ENCODE measurements at regions not wholly inside any gene's neighbourhood (a gene's known extent, or its start where the extent isn't known, plus 50 kb on each side); places are given as distances from the start of the nearest gene placed in this dataset.

GRCh38 chr13:58083064-58083463 is 451.5 kb downstream of the PCDH17 start:
- no peak for ATAC-seq
- TF ChIP-seq PPARA (CRISPR knock-in tag; IDR thresholded peaks at IDR 0.05; ENCODE audit: borderline replicate concordance) (no peak), TCF4 (CRISPR knock-in tag; IDR thresholded peaks at IDR 0.05; ENCODE audit: borderline replicate concordance) (no peak), ZFP3 (CRISPR knock-in tag; IDR thresholded peaks at IDR 0.05) (no peak), CREB5 (CRISPR knock-in tag; IDR thresholded peaks at IDR 0.05; ENCODE audit: low read depth) (no peak), GLIS3 (CRISPR knock-in tag; IDR thresholded peaks at IDR 0.05) (no peak), SNAI2 (CRISPR knock-in tag; IDR thresholded peaks at IDR 0.05) (no peak), BACH2 (CRISPR knock-in tag; IDR thresholded peaks at IDR 0.05; ENCODE audit: borderline replicate concordance) (no peak), RARB (CRISPR knock-in tag; IDR thresholded peaks at IDR 0.05) (no peak)

- TF ChIP-seq PPARA (CRISPR knock-in tag; IDR thresholded peaks at IDR 0.05; ENCODE audit: borderline replicate concordance): no peak
- TF ChIP-seq, protein P1, sequence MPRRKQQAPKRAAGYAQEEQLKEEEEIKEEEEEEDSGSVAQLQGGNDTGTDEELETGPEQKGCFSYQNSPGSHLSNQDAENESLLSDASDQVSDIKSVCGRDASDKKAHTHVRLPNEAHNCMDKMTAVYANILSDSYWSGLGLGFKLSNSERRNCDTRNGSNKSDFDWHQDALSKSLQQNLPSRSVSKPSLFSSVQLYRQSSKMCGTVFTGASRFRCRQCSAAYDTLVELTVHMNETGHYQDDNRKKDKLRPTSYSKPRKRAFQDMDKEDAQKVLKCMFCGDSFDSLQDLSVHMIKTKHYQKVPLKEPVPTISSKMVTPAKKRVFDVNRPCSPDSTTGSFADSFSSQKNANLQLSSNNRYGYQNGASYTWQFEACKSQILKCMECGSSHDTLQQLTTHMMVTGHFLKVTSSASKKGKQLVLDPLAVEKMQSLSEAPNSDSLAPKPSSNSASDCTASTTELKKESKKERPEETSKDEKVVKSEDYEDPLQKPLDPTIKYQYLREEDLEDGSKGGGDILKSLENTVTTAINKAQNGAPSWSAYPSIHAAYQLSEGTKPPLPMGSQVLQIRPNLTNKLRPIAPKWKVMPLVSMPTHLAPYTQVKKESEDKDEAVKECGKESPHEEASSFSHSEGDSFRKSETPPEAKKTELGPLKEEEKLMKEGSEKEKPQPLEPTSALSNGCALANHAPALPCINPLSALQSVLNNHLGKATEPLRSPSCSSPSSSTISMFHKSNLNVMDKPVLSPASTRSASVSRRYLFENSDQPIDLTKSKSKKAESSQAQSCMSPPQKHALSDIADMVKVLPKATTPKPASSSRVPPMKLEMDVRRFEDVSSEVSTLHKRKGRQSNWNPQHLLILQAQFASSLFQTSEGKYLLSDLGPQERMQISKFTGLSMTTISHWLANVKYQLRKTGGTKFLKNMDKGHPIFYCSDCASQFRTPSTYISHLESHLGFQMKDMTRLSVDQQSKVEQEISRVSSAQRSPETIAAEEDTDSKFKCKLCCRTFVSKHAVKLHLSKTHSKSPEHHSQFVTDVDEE (CRISPR knock-in tag; IDR thresholded peaks at IDR 0.05): no peak
- TF ChIP-seq ARNTL (CRISPR knock-in tag; IDR thresholded peaks at IDR 0.05; ENCODE audit: borderline replicate concordance, low read depth): no peak
- no peak for TF ChIP-seq ISL1 (CRISPR knock-in tag; IDR thresholded peaks at IDR 0.05)
- no peak for TF ChIP-seq ZNF565 (CRISPR knock-in tag; conservative IDR thresholded peaks at IDR 0.05; ENCODE audit: low read depth)
- no peak for TF ChIP-seq ESRRG (CRISPR knock-in tag; IDR thresholded peaks at IDR 0.05)
- TF ChIP-seq, protein P2, sequence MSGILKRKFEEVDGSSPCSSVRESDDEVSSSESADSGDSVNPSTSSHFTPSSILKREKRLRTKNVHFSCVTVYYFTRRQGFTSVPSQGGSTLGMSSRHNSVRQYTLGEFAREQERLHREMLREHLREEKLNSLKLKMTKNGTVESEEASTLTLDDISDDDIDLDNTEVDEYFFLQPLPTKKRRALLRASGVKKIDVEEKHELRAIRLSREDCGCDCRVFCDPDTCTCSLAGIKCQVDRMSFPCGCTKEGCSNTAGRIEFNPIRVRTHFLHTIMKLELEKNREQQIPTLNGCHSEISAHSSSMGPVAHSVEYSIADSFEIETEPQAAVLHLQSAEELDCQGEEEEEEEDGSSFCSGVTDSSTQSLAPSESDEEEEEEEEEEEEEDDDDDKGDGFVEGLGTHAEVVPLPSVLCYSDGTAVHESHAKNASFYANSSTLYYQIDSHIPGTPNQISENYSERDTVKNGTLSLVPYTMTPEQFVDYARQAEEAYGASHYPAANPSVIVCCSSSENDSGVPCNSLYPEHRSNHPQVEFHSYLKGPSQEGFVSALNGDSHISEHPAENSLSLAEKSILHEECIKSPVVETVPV (CRISPR knock-in tag; IDR thresholded peaks at IDR 0.05): no peak
- TF ChIP-seq CREB5 (CRISPR knock-in tag; IDR thresholded peaks at IDR 0.05; ENCODE audit: low read depth): no peak
- TF ChIP-seq CSDC2 (CRISPR knock-in tag; IDR thresholded peaks at IDR 0.05): no peak
- ATAC-seq: no peak
Measured at GRCh38 chr13:58085274-58085673, 453.7 kb downstream of the PCDH17 start.

DNA sequence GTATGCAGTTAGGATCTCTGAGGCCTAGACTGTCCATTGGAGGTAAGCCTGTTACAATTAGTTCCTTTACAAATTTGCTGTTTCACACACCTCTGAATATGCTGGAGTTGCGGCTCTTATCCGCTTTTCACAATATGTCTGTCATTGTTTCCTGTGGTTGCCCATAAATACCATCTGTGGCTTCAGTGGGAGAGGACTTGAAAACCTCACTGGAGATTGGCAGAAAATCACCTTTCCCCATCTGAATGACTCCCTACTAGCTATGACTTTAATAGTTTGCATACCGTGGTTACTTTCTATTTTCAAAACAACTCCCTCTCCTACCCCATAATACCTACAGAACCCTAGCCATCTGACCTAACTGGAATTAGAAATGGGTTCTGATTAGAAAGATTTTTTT is 454.3 kb downstream of the PCDH17 start:
- no peak for ATAC-seq
- TF ChIP-seq ZFP30 (CRISPR knock-in tag; IDR thresholded peaks at IDR 0.05): no peak
- no peak for TF ChIP-seq RARB (CRISPR knock-in tag; IDR thresholded peaks at IDR 0.05)
- no peak for TF ChIP-seq ZNF70 (CRISPR knock-in tag; IDR thresholded peaks at IDR 0.05)
- no peak for TF ChIP-seq ISL1 (CRISPR knock-in tag; IDR thresholded peaks at IDR 0.05)
- no peak for TF ChIP-seq TCF4 (CRISPR knock-in tag; IDR thresholded peaks at IDR 0.05; ENCODE audit: borderline replicate concordance)
- no peak for TF ChIP-seq SNAI2 (CRISPR knock-in tag; IDR thresholded peaks at IDR 0.05)
- no peak for TF ChIP-seq ZC3H10 (CRISPR knock-in tag; IDR thresholded peaks at IDR 0.05)
- TF ChIP-seq OSR1 (CRISPR knock-in tag; IDR thresholded peaks at IDR 0.05): no peak
- no peak for TF ChIP-seq POU6F1 (CRISPR knock-in tag; IDR thresholded peaks at IDR 0.05; ENCODE audit: borderline replicate concordance, low read depth)
- no peak for TF ChIP-seq ARNTL (CRISPR knock-in tag; IDR thresholded peaks at IDR 0.05; ENCODE audit: borderline replicate concordance, low read depth)
- no peak for TF ChIP-seq ZNF565 (CRISPR knock-in tag; conservative IDR thresholded peaks at IDR 0.05; ENCODE audit: low read depth)
- TF ChIP-seq BACH2 (CRISPR knock-in tag; IDR thresholded peaks at IDR 0.05; ENCODE audit: borderline replicate concordance): no peak
- TF ChIP-seq PATZ1 (CRISPR knock-in tag; IDR thresholded peaks at IDR 0.05; ENCODE audit: borderline replicate concordance): no peak
- no peak for TF ChIP-seq TOX (CRISPR knock-in tag; IDR thresholded peaks at IDR 0.05; ENCODE audit: borderline replicate concordance)
- no peak for TF ChIP-seq PPARA (CRISPR knock-in tag; IDR thresholded peaks at IDR 0.05; ENCODE audit: borderline replicate concordance)

Measured in SK-N-SH treated with all-trans-retinoic acid at 6 μM for 48 hours (cell line).